Peyer's patch (tissue), 4 donors: ENCODE measurements at regions not wholly inside any gene's neighbourhood (a gene's known extent, or its start where the extent isn't known, plus 50 kb on each side); places are given as distances from the start of the nearest gene placed in this dataset.

Experiments
- POLR2A ChIP-seq, 2 donors: fragments of 450-650 bp; IDR thresholded peaks; one replicate each; pipeline ENCODE4 v1.5.1; 2017; ENCODE audit warnings: antibody characterized with exemption in 2 of 2, mild to moderate bottlenecking in 2 of 2, moderate library complexity in 2 of 2
- TF ChIP-seq, protein P1 (sequence below), 6 experiments: fragments of 450-650 bp in 4 of 6; fragments of 200-600 bp in 2 of 6; sonication (generic) in 1 of 6; IDR thresholded peaks; one replicate each; pipeline ENCODE4 v1.5.1; 2017 to 2019; ENCODE audit warnings: antibody characterized with exemption in 6 of 6, mild to moderate bottlenecking in 3 of 6, moderate library complexity in 1 of 6

- TF ChIP-seq, protein P1, sequence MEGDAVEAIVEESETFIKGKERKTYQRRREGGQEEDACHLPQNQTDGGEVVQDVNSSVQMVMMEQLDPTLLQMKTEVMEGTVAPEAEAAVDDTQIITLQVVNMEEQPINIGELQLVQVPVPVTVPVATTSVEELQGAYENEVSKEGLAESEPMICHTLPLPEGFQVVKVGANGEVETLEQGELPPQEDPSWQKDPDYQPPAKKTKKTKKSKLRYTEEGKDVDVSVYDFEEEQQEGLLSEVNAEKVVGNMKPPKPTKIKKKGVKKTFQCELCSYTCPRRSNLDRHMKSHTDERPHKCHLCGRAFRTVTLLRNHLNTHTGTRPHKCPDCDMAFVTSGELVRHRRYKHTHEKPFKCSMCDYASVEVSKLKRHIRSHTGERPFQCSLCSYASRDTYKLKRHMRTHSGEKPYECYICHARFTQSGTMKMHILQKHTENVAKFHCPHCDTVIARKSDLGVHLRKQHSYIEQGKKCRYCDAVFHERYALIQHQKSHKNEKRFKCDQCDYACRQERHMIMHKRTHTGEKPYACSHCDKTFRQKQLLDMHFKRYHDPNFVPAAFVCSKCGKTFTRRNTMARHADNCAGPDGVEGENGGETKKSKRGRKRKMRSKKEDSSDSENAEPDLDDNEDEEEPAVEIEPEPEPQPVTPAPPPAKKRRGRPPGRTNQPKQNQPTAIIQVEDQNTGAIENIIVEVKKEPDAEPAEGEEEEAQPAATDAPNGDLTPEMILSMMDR (IDR thresholded peaks at IDR 0.05) = no peak
- TF ChIP-seq POLR2A (IDR thresholded peaks at IDR 0.05) = no peak
Measured at GRCh38 chr15:62816342-62817069, 226.0 kb upstream of the TPM1 start.
